Gastrocnemius medialis (tissue), 4 donors: ENCODE measurements at regions not wholly inside any gene's neighbourhood (a gene's known extent, or its start where the extent isn't known, plus 50 kb on each side); places are given as distances from the start of the nearest gene placed in this dataset.

Experiments used
- CTCF ChIP-seq, 5 experiments: fragments of 450-650 bp in 3 of 5; fragments of 200-600 bp in 2 of 5; sonication (generic) in 2 of 5; IDR thresholded peaks in 4 of 5; conservative IDR thresholded peaks in 1 of 5; 1 replicate in 4 of 5; 2 replicates in 1 of 5; pipeline ENCODE4 v1.5.1; 2016 to 2019; ENCODE audit warnings: antibody characterized with exemption in 5 of 5, mild to moderate bottlenecking in 3 of 5, moderate library complexity in 3 of 5
- POLR2A ChIP-seq, 2 donors: fragments of 450-650 bp; IDR thresholded peaks; one replicate each; pipeline ENCODE4 v1.6.1; 2017; ENCODE audit warnings: antibody characterized with exemption in 2 of 2, mild to moderate bottlenecking in 2 of 2, moderate library complexity in 2 of 2

GRCh38 chr6:72553531-72554511 is 68.0 kb upstream of the KCNQ5 start:
- TF ChIP-seq CTCF (IDR thresholded peaks at IDR 0.05 in 4 of 5, conservative IDR thresholded peaks at IDR 0.05 in 1 of 5) (no peak), POLR2A (IDR thresholded peaks at IDR 0.05) (no peak)
